H9 (cell line): ENCODE measurements at regions not wholly inside any gene's neighbourhood (a gene's known extent, or its start where the extent isn't known, plus 50 kb on each side); places are given as distances from the start of the nearest gene placed in this dataset.

Experiments used
- DNase-seq: peaks from one replicate; pipeline ENCODE4 v3.0.0-alpha.2; 2017
- H2AFZ ChIP-seq: one replicate; pipeline ENCODE4 v1.6.1; 2013; ENCODE audit warnings: mild to moderate bottlenecking, low read length, control low read depth, moderate library complexity
- H2AK5ac ChIP-seq: 2 replicates; pipeline ENCODE4 v1.6.1; 2013; ENCODE audit warnings: low read length, control low read depth, mixed read lengths; ENCODE audit not compliant: insufficient read length
- H2BK120ac ChIP-seq: one replicate; pipeline ENCODE4 v1.6.1; 2013; ENCODE audit warnings: low read depth, mild to moderate bottlenecking, low read length, control low read depth, inconsistent platforms; ENCODE audit not compliant: poor library complexity, severe bottlenecking
- H2BK12ac ChIP-seq: 2 replicates; pipeline ENCODE4 v1.6.1; 2013; ENCODE audit warnings: low read length, control low read depth, mixed read lengths, low read depth; ENCODE audit not compliant: insufficient read length
- H2BK15ac ChIP-seq: 2 replicates; pipeline ENCODE4 v1.6.1; 2013; ENCODE audit warnings: low read depth, low read length, control low read depth
- H2BK20ac ChIP-seq: one replicate; pipeline ENCODE4 v1.6.1; 2013; ENCODE audit warnings: low read depth, mild to moderate bottlenecking, low read length, control low read depth, inconsistent platforms; ENCODE audit not compliant: poor library complexity, severe bottlenecking
- H2BK5ac ChIP-seq: 2 replicates; pipeline ENCODE4 v1.6.1; 2013; ENCODE audit warnings: low read length, control low read depth, mixed read lengths; ENCODE audit not compliant: insufficient read length
- H3K14ac ChIP-seq: 2 replicates; pipeline ENCODE4 v1.6.1; 2013; ENCODE audit warnings: low read length, control low read depth; ENCODE audit not compliant: insufficient read depth
- H3K18ac ChIP-seq: 2 replicates; pipeline ENCODE4 v1.6.1; 2013; ENCODE audit warnings: low read depth, mild to moderate bottlenecking, mixed read lengths, low read length, control low read depth; ENCODE audit not compliant: insufficient read length
- H3K23ac ChIP-seq: 2 replicates; pipeline ENCODE4 v1.6.1; 2013; ENCODE audit warnings: low read length, control low read depth, mixed read lengths, low read depth; ENCODE audit not compliant: insufficient read length
- H3K23me2 ChIP-seq: 2 replicates; pipeline ENCODE4 v1.6.1; 2013; ENCODE audit warnings: low read depth, mild to moderate bottlenecking, mixed read lengths, low read length, control low read depth; ENCODE audit not compliant: insufficient read length, poor library complexity, severe bottlenecking
- H3K27ac ChIP-seq: 2 replicates; pipeline ENCODE4 v1.5.1; 2013; ENCODE audit warnings: low read length, control low read depth, mixed read lengths, low read depth; ENCODE audit not compliant: insufficient read length
- H3K27me3 ChIP-seq: 2 replicates; pipeline ENCODE4 v1.6.1; 2013; ENCODE audit warnings: low read length, control low read depth, inconsistent platforms; ENCODE audit not compliant: insufficient read depth
- H3K4ac ChIP-seq: 2 replicates; pipeline ENCODE4 v1.6.1; 2013; ENCODE audit warnings: low read depth, mild to moderate bottlenecking, control low read depth, inconsistent platforms, low read length, moderate library complexity
- H3K4me1 ChIP-seq: 2 replicates; pipeline ENCODE4 v1.6.1; 2013; ENCODE audit warnings: low read length, control low read depth, inconsistent platforms; ENCODE audit not compliant: insufficient read depth
- H3K4me2 ChIP-seq: 2 replicates; pipeline ENCODE4 v1.6.1; 2013; ENCODE audit warnings: low read length, control low read depth, mixed read lengths; ENCODE audit not compliant: insufficient read length, insufficient read depth
- H3K56ac ChIP-seq: 2 replicates; pipeline ENCODE4 v1.6.1; 2013; ENCODE audit warnings: low read depth, mild to moderate bottlenecking, mixed read lengths, low read length, control low read depth; ENCODE audit not compliant: insufficient read length
- H3K79me1 ChIP-seq: 2 replicates; pipeline ENCODE4 v1.6.1; 2013; ENCODE audit warnings: low read depth, mild to moderate bottlenecking, moderate library complexity, low read length, control low read depth, inconsistent platforms; ENCODE audit not compliant: insufficient read depth, poor library complexity, severe bottlenecking
- H3K79me2 ChIP-seq: 2 replicates; pipeline ENCODE4 v1.6.1; 2013; ENCODE audit warnings: low read length, control low read depth, inconsistent platforms; ENCODE audit not compliant: insufficient read depth
- H3K9ac ChIP-seq: 2 replicates; pipeline ENCODE4 v1.6.1; 2013; ENCODE audit warnings: low read length, control low read depth, mixed read lengths; ENCODE audit not compliant: insufficient read length; ENCODE audit errors: extremely low read depth
- H3K9me3 ChIP-seq: one replicate; pipeline ENCODE4 v1.6.1; 2013; ENCODE audit warnings: low read depth, low read length, inconsistent platforms; ENCODE audit not compliant: control insufficient read depth
- H3T11ph ChIP-seq: one replicate; pipeline ENCODE4 v1.6.1; 2013; ENCODE audit warnings: mild to moderate bottlenecking, low read length, control low read depth, inconsistent platforms
- H4K20me1 ChIP-seq: one replicate; pipeline ENCODE4 v1.6.1; 2013; ENCODE audit not compliant: control insufficient read depth, insufficient read length, insufficient read depth
- H4K5ac ChIP-seq: 2 replicates; pipeline ENCODE4 v1.6.1; 2013; ENCODE audit warnings: low read depth, mild to moderate bottlenecking, mixed read lengths, low read length, control low read depth; ENCODE audit not compliant: insufficient read length
- H4K8ac ChIP-seq: replicated peaks from 2 replicates; pipeline ENCODE4 v1.6.1; 2013; ENCODE audit warnings: low read length, control low read depth, mixed read lengths, low read depth; ENCODE audit not compliant: insufficient read length
- H4K91ac ChIP-seq: 2 replicates; pipeline ENCODE4 v1.6.1; 2013; ENCODE audit warnings: low read depth, mild to moderate bottlenecking, moderate library complexity, mixed read lengths, low read length, control low read depth; ENCODE audit not compliant: insufficient read length
- H3K27ac Mint-ChIP-seq, 3 experiments: 2 replicates in 2 of 3; 3 replicates in 1 of 3; pipeline ENCODE4 v1.8.0; 2020 to 2021; ENCODE audit warnings: mixed read lengths in 3 of 3, mild to moderate bottlenecking in 1 of 3, moderate library complexity in 1 of 3
- H3K27me3 Mint-ChIP-seq: 2 replicates; pipeline ENCODE4 v1.8.0; 2021; ENCODE audit warnings: low read depth, mild to moderate bottlenecking, moderate library complexity, mixed read lengths
- H3K36me3 Mint-ChIP-seq, 3 experiments: 2 replicates in 2 of 3; 3 replicates in 1 of 3; pipeline ENCODE4 v1.8.0; 2020 to 2021; ENCODE audit warnings: low read depth in 3 of 3, mixed read lengths in 3 of 3; ENCODE audit not compliant: insufficient read depth in 1 of 3
- H3K4me1 Mint-ChIP-seq, 2 experiments: 2 replicates each; pipeline ENCODE4 v1.8.0; 2020; ENCODE audit warnings: mixed read lengths in 2 of 2
- H3K4me3 Mint-ChIP-seq, 2 experiments: 2 replicates in 1 of 2; 3 replicates in 1 of 2; pipeline ENCODE4 v1.8.0; 2020 to 2021; ENCODE audit warnings: mild to moderate bottlenecking in 2 of 2, mixed read lengths in 2 of 2, moderate library complexity in 1 of 2
- H3K9me3 Mint-ChIP-seq, 2 experiments: 2 replicates in 1 of 2; 3 replicates in 1 of 2; pipeline ENCODE4 v1.8.0; 2020; ENCODE audit warnings: mild to moderate bottlenecking in 2 of 2, mixed read lengths in 2 of 2, moderate library complexity in 1 of 2
- WGBS: extraction: QIAGEN DNeasy Blood & Tissue Kit; methylation state at CpG from one replicate; pipeline ENCODE4 v1.1.7; 2013; ENCODE audit warnings: missing lambda C conversion rate, low lambda C conversion rate, mixed read lengths; ENCODE audit not compliant: insufficient read length; ENCODE audit errors: extremely low coverage; 5-methylcytosine and 5-hydroxymethylcytosine counted together
- TF ChIP-seq, protein P1 (sequence below): fragments of 200-600 bp; sonication (generic); conservative IDR thresholded peaks from 3 replicates; pipeline ENCODE4 v1.8.0; 2021; ENCODE audit warnings: antibody characterized with exemption, mild to moderate bottlenecking

DNA sequence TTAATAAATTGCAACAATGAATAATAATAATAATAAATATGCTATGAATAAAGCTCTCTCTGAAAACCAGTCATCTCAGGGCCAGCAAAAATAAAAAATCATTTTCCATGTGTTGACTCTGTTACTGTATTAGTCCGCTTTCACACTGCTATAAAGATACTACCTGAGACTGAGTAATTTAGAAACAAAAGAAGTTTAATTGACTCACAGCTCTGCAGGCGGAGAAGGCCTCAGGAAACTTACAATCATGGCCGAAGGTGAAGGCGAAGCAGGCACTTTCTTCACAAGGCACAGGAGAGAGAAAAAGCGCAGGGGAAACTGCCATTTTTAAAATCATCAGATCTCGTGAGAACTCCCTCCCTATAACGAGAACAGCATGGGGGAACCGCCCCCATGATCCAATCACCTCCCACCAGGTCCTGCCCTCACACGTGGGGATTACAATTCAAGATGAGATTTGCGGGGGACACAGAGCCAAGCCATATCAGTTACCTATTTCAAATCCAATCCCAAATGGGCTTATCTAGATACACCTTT, 224.1 kb downstream of the IGSF11 start:
- Histone ChIP-seq H2AK5ac (no peak overlapping the region), H3K9ac (no peak overlapping the region)

More for the DNA sequence above, 224.1 kb downstream of the IGSF11 start:
- Mint-ChIP-seq H3K4me3 (no peak overlapping the region), H3K27me3 (no peaks in the 10 kb centered on the region), H3K9me3 (peaks cover 3 to 9% of the 10 kb centered on the region in 2 experiments; a peak in 3 of 5 replicates), H3K27ac (peak overlapping the region in 1 of 3 experiments; percentile 71; a peak in 2 of 7 replicates), H3K4me1 (peaks cover 4 to 13% of the 10 kb centered on the region in 2 experiments; a peak in 3 of 4 replicates), H3K36me3 (peaks cover 0 to 8% (median 0%) of the 10 kb centered on the region in 3 experiments; a peak in 3 of 7 replicates)
- peak overlapping the region; percentile 23 for H2AFZ ChIP-seq
- no peak overlapping the region for H2BK20ac ChIP-seq
- no peaks in the 10 kb centered on the region for H3K23me2 ChIP-seq
- H3K23ac ChIP-seq = no peak overlapping the region
- no peak overlapping the region for H2BK120ac ChIP-seq
- no peaks in the 10 kb centered on the region for H3K79me2 ChIP-seq
- H3K18ac ChIP-seq = no peak overlapping the region
- no peak overlapping the region for H3K56ac ChIP-seq
- H3K4ac ChIP-seq = no peak overlapping the region
- no peak overlapping the region for H4K8ac ChIP-seq
- no CpG with 5 or more reads among the region's 10 CpGs for WGBS
- no peak overlapping the region for H4K5ac ChIP-seq
- H3K14ac ChIP-seq = no peak overlapping the region
- no peaks in the 10 kb centered on the region for H3K4me1 ChIP-seq
- H3K79me1 ChIP-seq = no peaks in the 10 kb centered on the region
- TF ChIP-seq, protein P1, sequence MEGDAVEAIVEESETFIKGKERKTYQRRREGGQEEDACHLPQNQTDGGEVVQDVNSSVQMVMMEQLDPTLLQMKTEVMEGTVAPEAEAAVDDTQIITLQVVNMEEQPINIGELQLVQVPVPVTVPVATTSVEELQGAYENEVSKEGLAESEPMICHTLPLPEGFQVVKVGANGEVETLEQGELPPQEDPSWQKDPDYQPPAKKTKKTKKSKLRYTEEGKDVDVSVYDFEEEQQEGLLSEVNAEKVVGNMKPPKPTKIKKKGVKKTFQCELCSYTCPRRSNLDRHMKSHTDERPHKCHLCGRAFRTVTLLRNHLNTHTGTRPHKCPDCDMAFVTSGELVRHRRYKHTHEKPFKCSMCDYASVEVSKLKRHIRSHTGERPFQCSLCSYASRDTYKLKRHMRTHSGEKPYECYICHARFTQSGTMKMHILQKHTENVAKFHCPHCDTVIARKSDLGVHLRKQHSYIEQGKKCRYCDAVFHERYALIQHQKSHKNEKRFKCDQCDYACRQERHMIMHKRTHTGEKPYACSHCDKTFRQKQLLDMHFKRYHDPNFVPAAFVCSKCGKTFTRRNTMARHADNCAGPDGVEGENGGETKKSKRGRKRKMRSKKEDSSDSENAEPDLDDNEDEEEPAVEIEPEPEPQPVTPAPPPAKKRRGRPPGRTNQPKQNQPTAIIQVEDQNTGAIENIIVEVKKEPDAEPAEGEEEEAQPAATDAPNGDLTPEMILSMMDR = no peak
- H2BK15ac ChIP-seq = no peak overlapping the region
- H3K27me3 ChIP-seq = no peaks in the 10 kb centered on the region
- no peak overlapping the region for H4K91ac ChIP-seq
- no peak overlapping the region for H3T11ph ChIP-seq
- H2BK5ac ChIP-seq = no peak overlapping the region
- no peak overlapping the region for H3K4me2 ChIP-seq
- DNase-seq = no peak
- H3K27ac ChIP-seq = no peak overlapping the region
- no peaks in the 10 kb centered on the region for H3K9me3 ChIP-seq
- no peaks in the 10 kb centered on the region for H4K20me1 ChIP-seq
- H2BK12ac ChIP-seq = no peak overlapping the region
